ENCODE measurements at regions not wholly inside any gene's neighbourhood (a gene's known extent, or its start where the extent isn't known, plus 50 kb on each side); places are given as distances from the start of the nearest gene placed in this dataset.

DNA sequence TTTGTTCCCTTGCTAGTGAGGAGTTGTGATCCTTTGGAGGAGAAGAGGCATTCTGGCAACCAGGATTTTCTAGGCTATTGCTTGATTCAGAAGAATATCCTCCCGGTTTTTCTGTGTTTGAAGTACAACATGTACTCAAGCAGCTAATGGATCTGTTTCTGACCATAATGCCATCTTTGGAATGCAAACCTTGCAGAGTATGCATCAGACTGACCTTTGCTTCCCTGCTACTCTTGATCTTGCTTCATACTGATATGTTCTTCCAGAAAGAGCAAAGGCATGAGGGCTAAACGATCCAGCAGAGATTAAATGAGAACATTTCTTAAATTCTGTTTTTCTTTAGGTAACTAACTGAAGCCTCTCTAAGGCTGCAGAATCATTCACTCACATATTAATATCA lies 265.4 kb upstream of the SLC7A11 start:
- Histone ChIP-seq H3K4ac (ENCODE audit: low read depth, low read length) (peak overlapping the region; percentile 77), H3K79me1 (ENCODE audit: low read depth in 1 of 2, low read length in 2 of 2) (no peaks in the 10 kb centered on the region), H3K4me2 (ENCODE audit: low read depth, low read length) (peak overlapping the region; percentile 55; the same call in 1 of the 2 replicates), H4K91ac (ENCODE audit: insufficient read depth, low read depth, low read length) (peak overlapping the region; percentile 72), H3K27ac (ENCODE audit: insufficient read depth, low read length) (0 out of 2 replicates have a peak overlapping the region, but pooled peaks have one; percentile 23), H4K20me1 (ENCODE audit: insufficient read depth, low read length) (no peaks in the 10 kb centered on the region), H3K4me3 (ENCODE audit: insufficient read depth, low read depth, low read length) (no peak overlapping the region), H4K8ac (ENCODE audit: low read depth in 2 of 2, low read length in 2 of 2) (peak overlapping the region in 1 of 2 experiments; percentile 82; a peak in 2 of 4 replicates), H2AK5ac (ENCODE audit: low read depth, low read length) (peak overlapping the region; percentile 56; the same call in 1 of the 2 replicates), H3K9me1 (ENCODE audit: insufficient read depth, low read length) (no peaks in the 10 kb centered on the region), H3K4me1 (ENCODE audit: control insufficient read depth, insufficient read depth, low read length) (peaks cover 7% of the 10 kb centered on the region; the same call in 1 of the 2 replicates), H3K9ac (ENCODE audit: low read depth, low read length) (no peak overlapping the region), H2BK15ac (ENCODE audit: low read depth, low read length) (no peak overlapping the region), H3K36me3 (ENCODE audit: control insufficient read depth, insufficient read depth, low read length) (no peaks in the 10 kb centered on the region), H3K18ac (ENCODE audit: low read depth, low read length) (peak overlapping the region; percentile 94; the same call in 1 of the 2 replicates), H2BK120ac (ENCODE audit: low read depth, low read length) (peak overlapping the region; percentile 94), H3K56ac (ENCODE audit: extremely low read depth, insufficient read depth, low read length) (peak overlapping the region; percentile 32; the same call in 1 of the 2 replicates), H2AK9ac (replicated peaks; ENCODE audit: low read depth, low read length, poor library complexity) (no peak overlapping the region), H2BK20ac (ENCODE audit: low read depth, low read length) (peak overlapping the region; percentile 53), H2BK5ac (ENCODE audit: low read depth, low read length, poor library complexity, severe bottlenecking) (peak overlapping the region; percentile 89), H2AFZ (replicated peaks; ENCODE audit: low read length, poor library complexity) (no peak overlapping the region), H3K23ac (ENCODE audit: low read depth, low read length) (peak overlapping the region; percentile 76; the same call in 1 of the 2 replicates), H4K5ac (ENCODE audit: low read depth, low read length) (peak overlapping the region; percentile 50; the same call in 1 of the 2 replicates), H3K14ac (replicated peaks; ENCODE audit: low read depth, low read length) (peak overlapping the region; percentile 81), H3K27me3 (ENCODE audit: control insufficient read depth, insufficient read depth, low read length) (no peaks in the 10 kb centered on the region), H3K9me3 (ENCODE audit: control insufficient read depth, insufficient read depth, low read length) (no peaks in the 10 kb centered on the region)
- intact Hi-C loops (cut with micrococcal nuclease): no loop called here
- DNase-seq (peak; percentile 69), ATAC-seq (ENCODE audit: low read depth) (peak; percentile 92)
- in situ Hi-C loops (cut with MboI; ENCODE audit: low sequenced_read_pairs): no loop called here
- ChIA-PET CTCF (no interaction called here), POLR2A (ENCODE audit: unreplicated experiment) (no interaction called here)
- 80% methylated on average over 1 of the region's 2 CpGs; no CpG with 5 or more reads in 1 of the 2 experiments for WGBS, 2 experiments (ENCODE audit: extremely low coverage in 2 of 2, insufficient read length in 1 of 2)
- no TSS peak for BruUV-seq (replicated peaks)
- no peak for TF ChIP-seq FOS (IDR thresholded peaks at IDR 0.05; ENCODE audit: low read depth, low read length)
- TF ChIP-seq SMC3 (IDR thresholded peaks at IDR 0.05; ENCODE audit: low read depth, low read length): no peak
- TF ChIP-seq RFX5 (IDR thresholded peaks at IDR 0.05; ENCODE audit: low read depth, low read length): no peak
- peak; percentile 67 for TF ChIP-seq CEBPB (IDR thresholded peaks at IDR 0.05; ENCODE audit: low read depth, low read length)
- TF ChIP-seq NFE2L2 (IDR thresholded peaks at IDR 0.05; ENCODE audit: low read depth, low read length): no peak
- TF ChIP-seq, protein P1, sequence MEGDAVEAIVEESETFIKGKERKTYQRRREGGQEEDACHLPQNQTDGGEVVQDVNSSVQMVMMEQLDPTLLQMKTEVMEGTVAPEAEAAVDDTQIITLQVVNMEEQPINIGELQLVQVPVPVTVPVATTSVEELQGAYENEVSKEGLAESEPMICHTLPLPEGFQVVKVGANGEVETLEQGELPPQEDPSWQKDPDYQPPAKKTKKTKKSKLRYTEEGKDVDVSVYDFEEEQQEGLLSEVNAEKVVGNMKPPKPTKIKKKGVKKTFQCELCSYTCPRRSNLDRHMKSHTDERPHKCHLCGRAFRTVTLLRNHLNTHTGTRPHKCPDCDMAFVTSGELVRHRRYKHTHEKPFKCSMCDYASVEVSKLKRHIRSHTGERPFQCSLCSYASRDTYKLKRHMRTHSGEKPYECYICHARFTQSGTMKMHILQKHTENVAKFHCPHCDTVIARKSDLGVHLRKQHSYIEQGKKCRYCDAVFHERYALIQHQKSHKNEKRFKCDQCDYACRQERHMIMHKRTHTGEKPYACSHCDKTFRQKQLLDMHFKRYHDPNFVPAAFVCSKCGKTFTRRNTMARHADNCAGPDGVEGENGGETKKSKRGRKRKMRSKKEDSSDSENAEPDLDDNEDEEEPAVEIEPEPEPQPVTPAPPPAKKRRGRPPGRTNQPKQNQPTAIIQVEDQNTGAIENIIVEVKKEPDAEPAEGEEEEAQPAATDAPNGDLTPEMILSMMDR (conservative IDR thresholded peaks at IDR 0.05; ENCODE audit: low read depth, low read length): no peak
- TF ChIP-seq CHD1 (IDR thresholded peaks at IDR 0.05; ENCODE audit: low read depth, low read length): no peak
- dilution Hi-C loops (cut with HindIII; ENCODE audit: low sequenced_read_pairs, unreplicated experiment): no loop called here
